ENCODE measurements at regions not wholly inside any gene's neighbourhood (a gene's known extent, or its start where the extent isn't known, plus 50 kb on each side); places are given as distances from the start of the nearest gene placed in this dataset.

GRCh38 chr10:52609071-52609470, 163.5 kb downstream of the MBL2 start:
- Mint-ChIP-seq H3K9me3 (peaks cover 0 to 2% of the 10 kb centered on the region in 2 donors), H3K4me1 (no peaks in the 10 kb centered on the region), H3K27me3 (no peaks in the 10 kb centered on the region), H3K36me3 (no peaks in the 10 kb centered on the region), H3K4me3 (no peak overlapping the region), H3K27ac (no peak overlapping the region)
- no peak for DNase-seq
- ATAC-seq (replicated peaks): no peak

- H3K4me1 Mint-ChIP-seq: no peaks in the 10 kb centered on the region
- H3K4me3 Mint-ChIP-seq: no peak overlapping the region
- no peak for DNase-seq
- no peak overlapping the region for H3K27ac Mint-ChIP-seq
- no peaks in the 10 kb centered on the region for H3K27me3 Mint-ChIP-seq
- H3K36me3 Mint-ChIP-seq: no peaks in the 10 kb centered on the region
- H3K9me3 Mint-ChIP-seq: peaks cover 0 to 2% of the 10 kb centered on the region in 2 donors
- ATAC-seq (replicated peaks): no peak
Observed at GRCh38 chr10:52609626-52610240, 162.9 kb downstream of the MBL2 start.

- ATAC-seq (replicated peaks) (no peak), DNase-seq (no peak)
- H3K36me3 Mint-ChIP-seq: no peaks in the 10 kb centered on the region
- H3K4me1 Mint-ChIP-seq: no peaks in the 10 kb centered on the region
- H3K4me3 Mint-ChIP-seq: no peak overlapping the region
- H3K27ac Mint-ChIP-seq: no peak overlapping the region
- H3K9me3 Mint-ChIP-seq: no peaks in the 10 kb centered on the region
- H3K27me3 Mint-ChIP-seq: no peaks in the 10 kb centered on the region
Observed at GRCh38 chr10:52615331-52615730, 157.3 kb downstream of the MBL2 start.

- no peaks in the 10 kb centered on the region for H3K4me1 Mint-ChIP-seq
- H3K9me3 Mint-ChIP-seq: no peaks in the 10 kb centered on the region
- H3K27ac Mint-ChIP-seq: no peak overlapping the region
- DNase-seq (no peak), ATAC-seq (replicated peaks) (no peak)
- H3K4me3 Mint-ChIP-seq: no peak overlapping the region
- no peaks in the 10 kb centered on the region for H3K27me3 Mint-ChIP-seq
- no peaks in the 10 kb centered on the region for H3K36me3 Mint-ChIP-seq
Observed at GRCh38 chr10:52615756-52616394, 156.7 kb downstream of the MBL2 start.

- Mint-ChIP-seq H3K4me3 (no peak overlapping the region), H3K9me3 (no peaks in the 10 kb centered on the region), H3K36me3 (no peaks in the 10 kb centered on the region), H3K27ac (no peak overlapping the region), H3K4me1 (no peaks in the 10 kb centered on the region), H3K27me3 (no peaks in the 10 kb centered on the region)
- no peak for ATAC-seq (replicated peaks)
- DNase-seq: no peak
Observed at GRCh38 chr10:52616395-52616764, 156.2 kb downstream of the MBL2 start.

GRCh38 chr10:52617346-52617745, 155.2 kb downstream of the MBL2 start:
- no peaks in the 10 kb centered on the region for H3K36me3 Mint-ChIP-seq
- no peaks in the 10 kb centered on the region for H3K9me3 Mint-ChIP-seq
- no peak for ATAC-seq (replicated peaks)
- H3K27ac Mint-ChIP-seq: no peak overlapping the region
- H3K4me3 Mint-ChIP-seq: no peak overlapping the region
- H3K4me1 Mint-ChIP-seq: no peaks in the 10 kb centered on the region
- DNase-seq: no peak
- H3K27me3 Mint-ChIP-seq: no peaks in the 10 kb centered on the region

GRCh38 chr10:52619052-52619451, 153.5 kb downstream of the MBL2 start:
- no peak overlapping the region for H3K27ac Mint-ChIP-seq
- H3K9me3 Mint-ChIP-seq: no peaks in the 10 kb centered on the region

GRCh38 chr10:52621635-52622079, 150.9 kb downstream of the MBL2 start:
- no peak for DNase-seq
- Mint-ChIP-seq H3K36me3 (no peaks in the 10 kb centered on the region), H3K27me3 (no peaks in the 10 kb centered on the region), H3K27ac (no peak overlapping the region), H3K4me3 (no peak overlapping the region), H3K4me1 (no peaks in the 10 kb centered on the region), H3K9me3 (no peaks in the 10 kb centered on the region)
- no peak for ATAC-seq (replicated peaks)

More at GRCh38 chr10:52619052-52619451, 153.5 kb downstream of the MBL2 start:
- no peaks in the 10 kb centered on the region for H3K27me3 Mint-ChIP-seq
- no peaks in the 10 kb centered on the region for H3K36me3 Mint-ChIP-seq
- no peaks in the 10 kb centered on the region for H3K4me1 Mint-ChIP-seq
- DNase-seq (no peak), ATAC-seq (replicated peaks) (no peak)
- H3K4me3 Mint-ChIP-seq: no peak overlapping the region

- Mint-ChIP-seq H3K4me3 (no peak overlapping the region), H3K4me1 (no peaks in the 10 kb centered on the region), H3K9me3 (no peaks in the 10 kb centered on the region), H3K36me3 (no peaks in the 10 kb centered on the region), H3K27me3 (no peaks in the 10 kb centered on the region), H3K27ac (no peak overlapping the region)
- no peak for ATAC-seq (replicated peaks)
- DNase-seq: no peak
Observed at GRCh38 chr10:52623761-52624160, 148.8 kb downstream of the MBL2 start.

GRCh38 chr10:52627279-52627678, 145.3 kb downstream of the MBL2 start:
- ATAC-seq (replicated peaks) (no peak), DNase-seq (no peak)
- Mint-ChIP-seq H3K27ac (no peak overlapping the region), H3K4me3 (no peak overlapping the region), H3K27me3 (no peaks in the 10 kb centered on the region), H3K9me3 (no peaks in the 10 kb centered on the region), H3K36me3 (no peaks in the 10 kb centered on the region), H3K4me1 (no peaks in the 10 kb centered on the region)

GRCh38 chr10:52631146-52631545, 141.4 kb downstream of the MBL2 start:
- Mint-ChIP-seq H3K36me3 (no peaks in the 10 kb centered on the region), H3K4me1 (no peaks in the 10 kb centered on the region), H3K27me3 (no peaks in the 10 kb centered on the region), H3K27ac (no peak overlapping the region), H3K4me3 (no peak overlapping the region), H3K9me3 (no peaks in the 10 kb centered on the region)
- ATAC-seq (replicated peaks): no peak
- no peak for DNase-seq

- Mint-ChIP-seq H3K27me3 (no peaks in the 10 kb centered on the region), H3K9me3 (no peaks in the 10 kb centered on the region)
- no peak for ATAC-seq (replicated peaks)
Observed at GRCh38 chr10:52631648-52632047, 140.9 kb downstream of the MBL2 start.

GRCh38 chr10:52632591-52632990, 140.0 kb downstream of the MBL2 start:
- Mint-ChIP-seq H3K4me1 (no peaks in the 10 kb centered on the region), H3K27me3 (no peaks in the 10 kb centered on the region)
- ATAC-seq (replicated peaks): no peak

More at GRCh38 chr10:52631648-52632047, 140.9 kb downstream of the MBL2 start:
- no peak overlapping the region for H3K4me3 Mint-ChIP-seq
- H3K36me3 Mint-ChIP-seq: no peaks in the 10 kb centered on the region
- no peak overlapping the region for H3K27ac Mint-ChIP-seq
- DNase-seq: no peak
- H3K4me1 Mint-ChIP-seq: no peaks in the 10 kb centered on the region

GRCh38 chr10:52633266-52633665, 139.3 kb downstream of the MBL2 start:
- Mint-ChIP-seq H3K27ac (no peak overlapping the region), H3K9me3 (no peaks in the 10 kb centered on the region), H3K36me3 (no peaks in the 10 kb centered on the region), H3K27me3 (no peaks in the 10 kb centered on the region), H3K4me1 (no peaks in the 10 kb centered on the region), H3K4me3 (no peak overlapping the region)
- ATAC-seq (replicated peaks) (no peak), DNase-seq (no peak)

More at GRCh38 chr10:52632591-52632990, 140.0 kb downstream of the MBL2 start:
- H3K4me3 Mint-ChIP-seq: no peak overlapping the region
- H3K36me3 Mint-ChIP-seq: no peaks in the 10 kb centered on the region
- DNase-seq: no peak
- H3K9me3 Mint-ChIP-seq: no peaks in the 10 kb centered on the region
- H3K27ac Mint-ChIP-seq: no peak overlapping the region

GRCh38 chr10:52635651-52636050, 136.9 kb downstream of the MBL2 start:
- H3K27me3 Mint-ChIP-seq: no peaks in the 10 kb centered on the region
- H3K9me3 Mint-ChIP-seq: no peaks in the 10 kb centered on the region
- H3K4me3 Mint-ChIP-seq: no peak overlapping the region
- no peak overlapping the region for H3K27ac Mint-ChIP-seq
- no peaks in the 10 kb centered on the region for H3K4me1 Mint-ChIP-seq
- no peak for ATAC-seq (replicated peaks)
- no peaks in the 10 kb centered on the region for H3K36me3 Mint-ChIP-seq
- DNase-seq: no peak
